ENCODE measurements at regions not wholly inside any gene's neighbourhood (a gene's known extent, or its start where the extent isn't known, plus 50 kb on each side); places are given as distances from the start of the nearest gene placed in this dataset.

- no peak for DNase-seq
- H3K4me1 ChIP-seq (ENCODE audit: insufficient read depth, low read length): no peaks in the 10 kb centered on the region
- H3K27me3 ChIP-seq (ENCODE audit: insufficient read depth, low read length, poor library complexity): no peaks in the 10 kb centered on the region
- peaks cover 5% of the 10 kb centered on the region for H3K9me3 ChIP-seq (ENCODE audit: insufficient read depth, low read length, severe bottlenecking)
- no peak overlapping the region for H3K4me3 ChIP-seq (ENCODE audit: low read depth in 1 of 2, low read length in 2 of 2)
- no peak overlapping the region for H3K9ac ChIP-seq (ENCODE audit: low read depth, low read length)
- no peak overlapping the region for H3K4me2 ChIP-seq (ENCODE audit: insufficient read depth, low read length)
- H3K36me3 ChIP-seq (ENCODE audit: insufficient read depth, low read length): no peaks in the 10 kb centered on the region
- no peak overlapping the region for H2AFZ ChIP-seq (ENCODE audit: low read depth, low read length)
- H4K20me1 ChIP-seq (ENCODE audit: insufficient read depth, low read length): no peaks in the 10 kb centered on the region
- no peak for ATAC-seq (ENCODE audit: insufficient read depth, low read depth)
- no peaks in the 10 kb centered on the region for H3K79me2 ChIP-seq (ENCODE audit: insufficient read depth, low read length)
- no peak overlapping the region for H3K27ac ChIP-seq (ENCODE audit: low read length)
- no peak for TF ChIP-seq EZH2 (IDR thresholded peaks at IDR 0.05; ENCODE audit: borderline replicate concordance, low read depth, low read length, severe bottlenecking)
- TF ChIP-seq CTCF (IDR thresholded peaks at IDR 0.05; ENCODE audit: borderline replicate concordance, extremely low read depth, low read length, poor library complexity, severe bottlenecking): no peak
These were observed 69.3 kb upstream of the NKX1-1 start for GRCh38 chr4:1475277-1476139.

- DNase-seq (no peak), ATAC-seq (ENCODE audit: insufficient read depth, low read depth) (no peak)
- H3K4me3 ChIP-seq (ENCODE audit: low read depth in 1 of 2, low read length in 2 of 2): no peak overlapping the region
- H2AFZ ChIP-seq (ENCODE audit: low read depth, low read length): no peak overlapping the region
- no peaks in the 10 kb centered on the region for H3K9me3 ChIP-seq (ENCODE audit: insufficient read depth, low read length, severe bottlenecking)
- no peak overlapping the region for H3K4me2 ChIP-seq (ENCODE audit: insufficient read depth, low read length)
- no peaks in the 10 kb centered on the region for H3K27me3 ChIP-seq (ENCODE audit: insufficient read depth, low read length, poor library complexity)
- H3K9ac ChIP-seq (ENCODE audit: low read depth, low read length): no peak overlapping the region
- H3K36me3 ChIP-seq (ENCODE audit: insufficient read depth, low read length): no peaks in the 10 kb centered on the region
- H4K20me1 ChIP-seq (ENCODE audit: insufficient read depth, low read length): no peaks in the 10 kb centered on the region
- no peaks in the 10 kb centered on the region for H3K79me2 ChIP-seq (ENCODE audit: insufficient read depth, low read length)
- TF ChIP-seq CTCF (IDR thresholded peaks at IDR 0.05; ENCODE audit: borderline replicate concordance, extremely low read depth, low read length, poor library complexity, severe bottlenecking) (no peak), EZH2 (IDR thresholded peaks at IDR 0.05; ENCODE audit: borderline replicate concordance, low read depth, low read length, severe bottlenecking) (no peak)
- H3K4me1 ChIP-seq (ENCODE audit: insufficient read depth, low read length): no peaks in the 10 kb centered on the region
- no peak overlapping the region for H3K27ac ChIP-seq (ENCODE audit: low read length)
These were observed 68.2 kb upstream of the NKX1-1 start for GRCh38 chr4:1474126-1475090.

DNA sequence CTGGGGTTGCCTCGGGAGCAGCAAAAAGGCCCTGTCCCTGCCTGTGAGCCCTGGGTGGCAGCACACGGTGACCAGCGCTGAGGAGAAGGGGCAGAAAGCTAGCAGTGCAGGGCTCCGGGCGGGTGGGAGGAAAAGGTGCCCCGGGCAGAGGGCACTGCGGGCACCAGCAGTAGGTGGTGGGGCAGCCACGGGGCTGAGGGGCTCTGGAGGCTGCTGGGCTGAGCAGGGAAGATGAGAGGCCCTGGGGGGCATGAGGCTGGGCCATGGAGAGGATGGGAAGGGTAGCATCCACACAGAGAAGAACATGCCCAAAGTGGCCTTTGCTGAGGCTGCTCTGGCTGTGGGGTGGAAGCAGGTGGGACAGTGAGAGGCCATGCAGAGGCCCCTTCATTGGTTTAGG, 67.5 kb upstream of the NKX1-1 start:
- no peaks in the 10 kb centered on the region for H3K4me1 ChIP-seq (ENCODE audit: insufficient read depth, low read length)
- no peaks in the 10 kb centered on the region for H3K27me3 ChIP-seq (ENCODE audit: insufficient read depth, low read length, poor library complexity)
- H3K4me3 ChIP-seq (ENCODE audit: low read depth in 1 of 2, low read length in 2 of 2): no peak overlapping the region
- no peak overlapping the region for H3K9ac ChIP-seq (ENCODE audit: low read depth, low read length)
- TF ChIP-seq CTCF (IDR thresholded peaks at IDR 0.05; ENCODE audit: borderline replicate concordance, extremely low read depth, low read length, poor library complexity, severe bottlenecking): no peak
- no peak for TF ChIP-seq EZH2 (IDR thresholded peaks at IDR 0.05; ENCODE audit: borderline replicate concordance, low read depth, low read length, severe bottlenecking)
- no peak for ATAC-seq (ENCODE audit: insufficient read depth, low read depth)
- no peak for DNase-seq
- no peaks in the 10 kb centered on the region for H3K79me2 ChIP-seq (ENCODE audit: insufficient read depth, low read length)
- no peak overlapping the region for H2AFZ ChIP-seq (ENCODE audit: low read depth, low read length)
- no peaks in the 10 kb centered on the region for H3K36me3 ChIP-seq (ENCODE audit: insufficient read depth, low read length)
- no peaks in the 10 kb centered on the region for H4K20me1 ChIP-seq (ENCODE audit: insufficient read depth, low read length)
- no peak overlapping the region for H3K27ac ChIP-seq (ENCODE audit: low read length)
- H3K9me3 ChIP-seq (ENCODE audit: insufficient read depth, low read length, severe bottlenecking): no peaks in the 10 kb centered on the region
- H3K4me2 ChIP-seq (ENCODE audit: insufficient read depth, low read length): no peak overlapping the region
